Stimulated activated CD4-positive, alpha-beta T cell treated with anti-CD3 and anti-CD28 coated beads, Interleukin-1b, Interleukin-23, amount 100 ng/mL, for 4 hours (primary cell): ENCODE measurements at regions not wholly inside any gene's neighbourhood (a gene's known extent, or its start where the extent isn't known, plus 50 kb on each side); places are given as distances from the start of the nearest gene placed in this dataset.
"Not testable (repeated sequence)": the region's sequence is repeated elsewhere in the genome, so short reads cannot be mapped to it uniquely, and the experiment has no call there.

Experiments
- DNase-seq, 2 donors: peaks; one replicate each; pipeline ENCODE4 v3.0.0-alpha.2; 2020; ENCODE audit warnings: low read depth in 2 of 2

GRCh38 chr10:62996925-62997324 lies 136.2 kb upstream of the NRBF2 start:
- no peak for DNase-seq

- no peak for DNase-seq
These were observed 136.6 kb upstream of the NRBF2 start for GRCh38 chr10:62996516-62996915.

- no peak for DNase-seq
These were observed 140.0 kb upstream of the NRBF2 start for GRCh38 chr10:62993121-62993520.

- no peak for DNase-seq
These were observed 140.9 kb upstream of the NRBF2 start for GRCh38 chr10:62992145-62992721.

GRCh38 chr10:62990126-62990525 lies 143.0 kb upstream of the NRBF2 start:
- no peak for DNase-seq

GRCh38 chr10:62985807-62986600 lies 147.1 kb upstream of the NRBF2 start:
- no peak for DNase-seq

- no peak for DNase-seq
These were observed 152.0 kb upstream of the NRBF2 start for GRCh38 chr10:62981096-62981495.

- DNase-seq: no peak
These were observed 152.4 kb upstream of the NRBF2 start for GRCh38 chr10:62980687-62981086.

GRCh38 chr10:62979921-62980320 lies 153.2 kb upstream of the NRBF2 start:
- DNase-seq: no peak

- DNase-seq: no peak
These were observed 154.6 kb upstream of the NRBF2 start for GRCh38 chr10:62978482-62978881.

GRCh38 chr10:62974795-62975194 lies 158.3 kb upstream of the NRBF2 start:
- not testable (repeated sequence) for DNase-seq

GRCh38 chr10:62972103-62972502 lies 155.9 kb upstream of the EGR2 start:
- no peak for DNase-seq

GRCh38 chr10:62964026-62964425 lies 147.9 kb upstream of the EGR2 start:
- DNase-seq: no peak

GRCh38 chr10:62961951-62962523 lies 145.9 kb upstream of the EGR2 start:
- no peak for DNase-seq

- no peak for DNase-seq
These were observed 144.2 kb upstream of the EGR2 start for GRCh38 chr10:62960416-62960815.

- DNase-seq: no peak
These were observed 143.4 kb upstream of the EGR2 start for GRCh38 chr10:62959553-62959952.

GRCh38 chr10:62958980-62959379 lies 142.8 kb upstream of the EGR2 start:
- DNase-seq: no peak

GRCh38 chr10:62946278-62946677 lies 130.1 kb upstream of the EGR2 start:
- DNase-seq: no peak

- DNase-seq: no peak
These were observed 123.5 kb upstream of the EGR2 start for GRCh38 chr10:62939698-62940097.

- DNase-seq: no peak
These were observed 122.5 kb upstream of the EGR2 start for GRCh38 chr10:62938672-62939071.

- no peak for DNase-seq
These were observed 121.5 kb upstream of the EGR2 start for GRCh38 chr10:62937674-62938073.

GRCh38 chr10:62935022-62935421 lies 118.9 kb upstream of the EGR2 start:
- DNase-seq: no peak

- no peak for DNase-seq
These were observed 118.1 kb upstream of the EGR2 start for GRCh38 chr10:62934258-62934657.
